HUDEP-2 (cell line): ENCODE measurements at regions not wholly inside any gene's neighbourhood (a gene's known extent, or its start where the extent isn't known, plus 50 kb on each side); places are given as distances from the start of the nearest gene placed in this dataset.

Experiments
- DNase-seq, 76 experiments: peaks; one replicate each; lab custom pipeline; 2025; ENCODE audit not compliant: unreplicated experiment in 76 of 76; lab: John Stamatoyannopoulos, UW

- DNase-seq: no peak
Measured at GRCh38 chr16:49972961-49973360, 52.1 kb upstream of the CNEP1R1 start.
